IMR-90 (cell line): ENCODE measurements at regions not wholly inside any gene's neighbourhood (a gene's known extent, or its start where the extent isn't known, plus 50 kb on each side); places are given as distances from the start of the nearest gene placed in this dataset.
A peak's percentile ranks its signal among the peaks of the same experiment; 100 is the strongest.

Experiments used
- ATAC-seq: fragments of 200-7000 bp; cut with Tn5 transposase; 2 replicates; pipeline ENCODE4 v1.9.1; 2020; ENCODE audit warnings: low read depth, mild to moderate bottlenecking, moderate library complexity
- BruUV-seq: library from RNA; stranded (reverse); fragments of 400-500 nt; replicated peaks from 2 replicates; lab custom pipeline; 2021; lab: Mats Ljungman, UMichigan
- CTCF ChIA-PET: fragments of 300-600 bp; formaldehyde crosslinking; extraction: SDS; loops from one replicate; lab custom pipeline; 2021; ENCODE audit warnings: antibody characterized with exemption; lab: Yijun Ruan, JAX
- POLR2A ChIA-PET: fragments of 300-600 bp; sonication (Branson Sonifier 250); formaldehyde crosslinking; loops from one replicate; lab custom pipeline; 2022; ENCODE audit warnings: antibody characterized with exemption; ENCODE audit not compliant: unreplicated experiment; lab: Charles Lee
- DNase-seq: peaks from one replicate; pipeline ENCODE4 v3.0.0; 2013
- H2AFZ ChIP-seq: replicated peaks from 2 replicates; pipeline ENCODE3; 2013; ENCODE audit warnings: low read length, mild to moderate bottlenecking; ENCODE audit not compliant: poor library complexity
- H2AK5ac ChIP-seq: 2 replicates; pipeline ENCODE4 v1.6.1; 2013; ENCODE audit warnings: low read depth, low read length, inconsistent platforms
- H2AK9ac ChIP-seq: replicated peaks from 2 replicates; pipeline ENCODE3; 2013; ENCODE audit warnings: mild to moderate bottlenecking, low read depth, low read length, moderate library complexity; ENCODE audit not compliant: poor library complexity
- H2BK120ac ChIP-seq: 2 replicates; pipeline ENCODE4 v1.6.1; 2013; ENCODE audit warnings: low read depth, low read length, inconsistent platforms
- H2BK15ac ChIP-seq: 3 replicates; pipeline ENCODE4 v1.6.1; 2013; ENCODE audit warnings: low read depth, low read length, inconsistent platforms
- H2BK20ac ChIP-seq: 2 replicates; pipeline ENCODE4 v1.6.1; 2013; ENCODE audit warnings: low read depth, mild to moderate bottlenecking, inconsistent platforms, low read length, moderate library complexity
- H2BK5ac ChIP-seq: 2 replicates; pipeline ENCODE4 v1.6.1; 2013; ENCODE audit warnings: mild to moderate bottlenecking, low read depth, low read length, inconsistent platforms; ENCODE audit not compliant: poor library complexity, severe bottlenecking
- H3K14ac ChIP-seq: replicated peaks from 2 replicates; pipeline ENCODE4 v1.6.1; 2013; ENCODE audit warnings: low read depth, low read length, inconsistent platforms
- H3K18ac ChIP-seq: 2 replicates; pipeline ENCODE4 v1.6.1; 2013; ENCODE audit warnings: low read depth, low read length, control low read depth
- H3K23ac ChIP-seq: 2 replicates; pipeline ENCODE4 v1.6.1; 2013; ENCODE audit warnings: low read depth, low read length, inconsistent platforms
- H3K27ac ChIP-seq: 2 replicates; pipeline ENCODE4 v1.5.1; 2013; ENCODE audit warnings: mild to moderate bottlenecking, control low read depth, low read length; ENCODE audit not compliant: insufficient read depth
- H3K27me3 ChIP-seq: 2 replicates; pipeline ENCODE4 v1.6.1; 2013; ENCODE audit warnings: low read length; ENCODE audit not compliant: control insufficient read depth, insufficient read depth
- H3K36me3 ChIP-seq: 2 replicates; pipeline ENCODE4 v1.6.1; 2013; ENCODE audit warnings: low read length, mixed read lengths; ENCODE audit not compliant: control insufficient read depth, insufficient read depth
- H3K4ac ChIP-seq: 2 replicates; pipeline ENCODE4 v1.6.1; 2013; ENCODE audit warnings: low read depth, low read length, inconsistent platforms
- H3K4me1 ChIP-seq: 2 replicates; pipeline ENCODE4 v1.6.1; 2013; ENCODE audit warnings: low read length, mixed read lengths; ENCODE audit not compliant: control insufficient read depth, insufficient read depth
- H3K4me2 ChIP-seq: 2 replicates; pipeline ENCODE4 v1.6.1; 2013; ENCODE audit warnings: low read depth, mild to moderate bottlenecking, control low read depth, low read length, moderate library complexity
- H3K4me3 ChIP-seq: 2 replicates; pipeline ENCODE4 v1.5.1; 2013; ENCODE audit warnings: low read depth, mild to moderate bottlenecking, control low read depth, low read length, moderate library complexity; ENCODE audit not compliant: insufficient read depth
- H3K56ac ChIP-seq: 2 replicates; pipeline ENCODE4 v1.6.1; 2013; ENCODE audit warnings: low read length, inconsistent platforms; ENCODE audit not compliant: insufficient read depth; ENCODE audit errors: extremely low read depth
- H3K79me1 ChIP-seq, 2 experiments: 2 replicates each; pipeline ENCODE4 v1.6.1; 2013; ENCODE audit warnings: low read length in 2 of 2, inconsistent platforms in 1 of 2, low read depth in 1 of 2
- H3K9ac ChIP-seq: 2 replicates; pipeline ENCODE4 v1.6.1; 2013; ENCODE audit warnings: low read depth, low read length, control low read depth
- H3K9me1 ChIP-seq: 2 replicates; pipeline ENCODE4 v1.6.1; 2013; ENCODE audit warnings: low read length, inconsistent platforms; ENCODE audit not compliant: insufficient read depth
- H3K9me3 ChIP-seq: 2 replicates; pipeline ENCODE4 v1.6.1; 2013; ENCODE audit warnings: low read length; ENCODE audit not compliant: control insufficient read depth, insufficient read depth
- H4K20me1 ChIP-seq: 2 replicates; pipeline ENCODE4 v1.6.1; 2013; ENCODE audit warnings: low read length, inconsistent platforms; ENCODE audit not compliant: insufficient read depth
- H4K5ac ChIP-seq: 2 replicates; pipeline ENCODE4 v1.6.1; 2013; ENCODE audit warnings: mild to moderate bottlenecking, low read depth, low read length, control low read depth
- H4K8ac ChIP-seq, 2 experiments: 2 replicates each; pipeline ENCODE4 v1.6.1; 2013; ENCODE audit warnings: low read depth in 2 of 2, low read length in 2 of 2, control low read depth in 1 of 2, inconsistent platforms in 1 of 2
- H4K91ac ChIP-seq: 2 replicates; pipeline ENCODE4 v1.6.1; 2013; ENCODE audit warnings: low read depth, low read length, inconsistent platforms; ENCODE audit not compliant: insufficient read depth
- CEBPB ChIP-seq: IDR thresholded peaks from 2 replicates; pipeline ENCODE4 v1.6.1; 2012; ENCODE audit warnings: low read depth, low read length, improper control_type of control experiment
- CHD1 ChIP-seq: IDR thresholded peaks from 2 replicates; pipeline ENCODE4 v1.6.1; 2012; ENCODE audit warnings: low read depth, low read length, improper control_type of control experiment
- MAFK ChIP-seq: IDR thresholded peaks from 2 replicates; pipeline ENCODE4 v1.6.1; 2012; ENCODE audit warnings: low read depth, low read length, improper control_type of control experiment
- NFE2L2 ChIP-seq: fragments of 150-350 bp; IDR thresholded peaks from 2 replicates; pipeline ENCODE4 v1.6.1; 2016; ENCODE audit warnings: low read depth, mild to moderate bottlenecking, low read length
- POLR2A ChIP-seq: IDR thresholded peaks from 2 replicates; pipeline ENCODE4 v1.6.1; 2012; ENCODE audit warnings: mild to moderate bottlenecking, low read depth, low read length
- SMC3 ChIP-seq: fragments of 150-350 bp; IDR thresholded peaks from 2 replicates; pipeline ENCODE4 v1.6.1; 2016; ENCODE audit warnings: low read depth, mild to moderate bottlenecking, antibody characterized with exemption, low read length, moderate library complexity
- WGBS, 2 experiments: methylation state at CpG; one replicate each; pipeline versions ENCODE4 v1.1.5 to v1.1.7; 2013; ENCODE audit warnings: missing lambda C conversion rate in 2 of 2; ENCODE audit not compliant: insufficient read length in 1 of 2; ENCODE audit errors: extremely low coverage in 2 of 2; 5-methylcytosine and 5-hydroxymethylcytosine counted together
- dilution Hi-C: fragments of 300-500 bp; cut with HindIII; formaldehyde crosslinking; loops from one replicate; pipeline ENCODE4 v1.14.3; 2018; ENCODE audit warnings: low sequenced_read_pairs; ENCODE audit not compliant: unreplicated experiment
- in situ Hi-C: fragments of 300-500 bp; cut with MboI; formaldehyde crosslinking; loops from 3 replicates; pipeline ENCODE4 v1.14.3; 2019; ENCODE audit warnings: low sequenced_read_pairs, inconsistent platforms, mixed read lengths
- intact Hi-C: fragments of 100-400 bp; cut with micrococcal nuclease; formaldehyde crosslinking; loops from 2 replicates; pipeline ENCODE4 v1.10.0; 2022

GRCh38 chr6:113015249-113015648 lies 668.1 kb downstream of the RFPL4B start:
- Histone ChIP-seq H3K4me1 (peaks cover 10% of the 10 kb centered on the region), H3K36me3 (no peaks in the 10 kb centered on the region), H4K20me1 (no peaks in the 10 kb centered on the region), H4K91ac (no peak overlapping the region), H3K14ac (no peak overlapping the region), H3K9me1 (0 out of 2 replicates have a peak, but pooled peaks cover 3% of the 10 kb centered on the region), H3K27me3 (no peaks in the 10 kb centered on the region), H3K18ac (no peak overlapping the region), H4K5ac (no peak overlapping the region), H3K56ac (no peak overlapping the region), H2BK20ac (no peak overlapping the region), H3K79me1 (no peaks in the 10 kb centered on the region), H3K4ac (no peak overlapping the region; the same call in 1 of the 2 replicates), H3K4me2 (no peak overlapping the region), H2BK120ac (peak overlapping the region; percentile 14; the same call in 1 of the 2 replicates), H2AK5ac (0 out of 2 replicates have a peak overlapping the region, but pooled peaks have one; percentile 33), H3K9ac (no peak overlapping the region), H2BK15ac (no peak overlapping the region; the same call in 2 of the 3 replicates), H2AFZ (no peak overlapping the region), H3K9me3 (no peaks in the 10 kb centered on the region), H3K4me3 (no peak overlapping the region), H2BK5ac (peak overlapping the region; percentile 91), H3K27ac (peak overlapping the region; percentile 22; the same call in 1 of the 2 replicates), H2AK9ac (no peak overlapping the region), H4K8ac (no peak overlapping the region), H3K23ac (no peak overlapping the region)
- peak; percentile 83 for DNase-seq
- intact Hi-C loops = loop anchor here (10.0 kb wide), 1 partner anchor 100 kb away; no protein-coding TSS in a partner anchor
- POLR2A ChIA-PET = no interaction called here
- TF ChIP-seq CHD1 (no peak), SMC3 (no peak), CEBPB (peak; percentile 95), MAFK (no peak), POLR2A (no peak), NFE2L2 (no peak)
- dilution Hi-C loops = no loop called here
- ATAC-seq = peak; percentile 59
- CTCF ChIA-PET = no interaction called here
- in situ Hi-C loops = no loop called here
- no TSS peak for BruUV-seq
- WGBS, 2 experiments = no CpG with 5 or more reads among the region's 8 CpGs
